HG03575 (cell line): ENCODE measurements at regions not wholly inside any gene's neighbourhood (a gene's known extent, or its start where the extent isn't known, plus 50 kb on each side); places are given as distances from the start of the nearest gene placed in this dataset.
"Not testable (repeated sequence)": the region's sequence is repeated elsewhere in the genome, so short reads cannot be mapped to it uniquely, and the experiment has no call there.

ENCODE experiments used
- ATAC-seq: cut with Tn5 transposase; IDR thresholded peaks from one replicate; pipeline ENCODE4 v1.9.1; 2021; ENCODE audit not compliant: unreplicated experiment, insufficient number of reproducible peaks, low FRiP score; ENCODE audit errors: extremely low read depth

DNA sequence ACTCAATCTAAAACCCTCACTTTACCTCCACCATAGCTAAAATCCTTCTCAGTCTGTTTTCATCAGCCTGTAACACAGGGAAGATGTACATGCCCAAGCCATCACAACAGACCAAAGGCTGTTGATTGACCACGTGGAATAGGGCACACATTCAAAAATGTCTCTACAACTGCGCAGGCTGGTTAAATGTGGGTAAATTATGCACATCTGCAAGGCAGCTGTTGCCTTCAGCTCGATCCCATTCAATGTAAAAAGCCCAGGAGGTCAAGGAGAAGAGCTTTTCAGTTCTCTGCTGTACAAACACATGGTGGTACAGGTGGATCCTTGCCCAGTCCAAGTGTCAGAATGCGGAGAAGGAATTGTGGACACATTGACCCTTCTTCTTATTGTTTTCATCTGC is 354.0 kb downstream of the FLRT2 start:
- no peak for ATAC-seq

DNA sequence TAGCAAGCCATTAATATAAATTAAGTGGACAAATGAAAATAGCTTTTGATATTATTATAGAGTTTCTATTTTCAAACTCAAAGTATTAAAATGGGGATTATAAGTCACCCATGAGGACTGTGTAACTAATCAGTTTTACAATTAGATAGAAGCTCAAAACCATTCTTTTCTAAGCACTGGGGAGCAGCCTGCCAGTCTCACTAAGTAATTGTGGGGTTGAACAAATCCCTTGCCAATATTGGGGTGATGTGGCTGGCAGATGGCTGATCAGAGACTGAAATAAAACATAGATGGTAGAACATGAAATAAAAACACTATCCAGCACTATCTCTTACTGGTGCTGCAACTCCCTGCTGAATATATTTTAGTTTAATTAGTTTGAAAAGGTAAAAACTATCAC is 353.2 kb downstream of the FLRT2 start:
- ATAC-seq = no peak

DNA sequence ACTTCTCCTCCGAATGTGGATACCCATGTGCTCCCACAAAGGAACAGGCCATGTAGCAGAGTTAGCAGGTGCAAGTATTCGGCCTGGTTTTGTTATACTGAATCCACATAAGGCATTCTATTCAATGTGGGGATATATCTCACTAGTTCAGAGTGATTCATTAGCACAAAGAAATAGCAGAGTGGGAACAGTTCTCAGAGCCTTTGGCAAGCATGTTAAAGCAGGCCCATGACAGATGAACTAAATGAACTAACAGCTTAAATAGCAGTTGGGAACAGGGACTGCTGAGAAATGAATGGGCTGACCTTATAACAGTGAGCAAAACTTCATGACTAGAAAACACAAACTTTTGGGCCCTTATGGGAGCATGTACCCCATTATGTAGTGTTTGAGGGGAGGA is 352.0 kb downstream of the FLRT2 start:
- no peak for ATAC-seq

DNA sequence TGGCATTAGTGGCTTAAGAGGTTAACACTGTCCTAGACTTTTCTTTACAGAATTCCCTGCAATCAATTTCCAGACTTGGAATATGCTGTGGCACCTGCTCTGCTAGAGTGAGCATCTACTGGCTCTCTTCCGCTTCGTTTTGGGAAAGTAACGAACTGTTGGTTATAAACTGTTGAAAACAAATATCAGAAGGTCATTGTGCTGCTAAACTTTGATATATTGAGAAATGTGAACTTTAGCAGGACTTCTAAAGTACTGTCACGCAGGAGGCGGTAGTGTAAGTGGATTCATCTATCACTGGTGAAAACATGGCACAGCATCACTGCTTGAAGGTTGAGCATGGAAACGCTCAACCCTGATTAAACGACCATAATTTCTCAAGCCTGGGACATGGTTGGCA is 348.9 kb downstream of the FLRT2 start:
- ATAC-seq = no peak

DNA sequence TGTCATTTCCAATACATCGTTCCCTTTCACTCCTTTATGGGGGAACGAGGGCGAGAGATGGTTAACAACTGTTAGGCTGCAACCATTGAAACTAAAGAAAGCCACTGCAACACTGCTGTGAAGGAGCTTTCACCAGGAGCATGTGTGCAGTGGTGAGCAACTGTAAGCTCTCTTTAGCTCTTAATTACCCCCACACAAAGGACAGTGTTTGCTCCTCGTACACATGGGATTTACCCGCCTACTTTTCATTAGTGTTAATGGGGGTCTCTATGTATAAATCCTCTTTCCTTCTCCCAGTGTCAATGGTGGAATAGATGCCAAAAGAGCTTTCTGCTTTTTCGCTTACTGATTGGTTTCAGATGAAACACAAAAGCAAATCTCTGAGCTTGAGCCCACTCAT is 343.1 kb downstream of the FLRT2 start:
- ATAC-seq = no peak

DNA sequence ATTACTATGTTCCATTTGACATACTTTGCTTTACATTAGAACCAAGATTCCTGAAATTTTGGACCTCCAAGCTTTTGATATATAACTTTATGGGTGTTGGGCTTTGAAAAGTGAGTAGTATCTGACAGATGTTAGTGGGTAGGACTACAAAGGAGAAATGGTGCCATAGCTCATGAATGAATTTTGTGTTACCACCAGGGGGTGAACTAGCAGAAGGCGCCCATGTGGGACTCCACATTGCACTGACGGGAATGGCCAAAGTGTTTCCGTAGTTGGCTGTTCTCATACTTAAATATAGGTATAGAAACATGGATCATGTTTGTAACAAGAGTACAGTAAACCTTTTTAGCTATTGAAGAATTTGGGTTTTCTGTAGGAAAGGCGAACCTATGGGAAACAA is 337.5 kb downstream of the FLRT2 start:
- no peak for ATAC-seq

DNA sequence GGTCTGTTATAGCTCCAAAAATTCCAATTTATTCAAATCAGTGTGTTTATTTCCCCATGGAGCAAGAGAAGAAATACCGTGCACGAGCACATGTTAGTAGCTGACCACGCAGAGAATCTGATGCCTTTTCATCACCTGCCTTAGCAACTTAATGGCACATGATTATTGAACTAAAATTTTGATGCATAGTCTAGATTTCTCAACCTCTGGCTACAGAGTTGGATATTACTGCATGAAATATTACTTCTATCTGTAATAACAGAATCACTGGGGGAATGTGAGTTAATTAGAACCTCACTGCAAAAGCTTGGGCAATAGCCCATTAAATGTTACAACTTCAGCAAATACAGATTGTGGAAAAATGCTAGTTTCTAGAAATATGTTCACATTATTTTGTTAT is 335.8 kb downstream of the FLRT2 start:
- no peak for ATAC-seq

DNA sequence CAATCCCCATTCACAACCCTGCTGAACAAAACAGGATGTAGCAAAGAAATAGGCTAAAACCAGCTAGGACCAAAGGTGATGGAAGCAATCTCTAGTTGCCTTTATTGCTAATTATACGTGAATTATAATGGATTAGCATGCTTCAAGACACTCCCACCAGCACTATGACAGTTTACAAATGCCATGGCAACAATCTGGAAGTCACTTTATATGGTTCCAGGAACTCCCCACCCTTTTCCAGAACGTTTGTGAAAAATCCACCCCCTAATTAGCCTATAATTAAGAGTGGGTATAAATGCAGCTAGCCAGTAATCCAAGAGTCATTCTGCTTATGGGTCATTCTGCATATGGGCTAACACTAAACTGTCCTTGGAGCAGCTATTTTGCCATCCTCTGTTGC is 328.7 kb downstream of the FLRT2 start:
- no peak for ATAC-seq

DNA sequence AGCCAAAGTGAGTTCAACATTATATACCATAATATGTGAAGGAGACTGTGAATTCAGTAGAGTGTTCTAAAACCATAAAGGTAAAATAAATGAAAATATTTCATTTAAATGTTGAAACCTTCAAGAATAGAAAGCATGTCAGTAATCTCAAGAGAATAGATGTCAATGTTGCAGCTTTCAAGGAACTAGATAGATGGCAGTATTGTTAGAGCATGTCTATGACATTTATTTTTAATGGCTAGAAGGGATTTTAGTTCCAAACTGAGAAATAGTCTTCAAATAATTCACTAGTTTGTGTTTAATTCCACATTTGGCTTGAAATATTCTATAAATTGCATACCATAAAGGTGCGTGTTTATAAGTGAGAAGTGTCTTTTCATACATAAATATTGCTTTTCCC is 326.5 kb downstream of the FLRT2 start:
- no peak for ATAC-seq

DNA sequence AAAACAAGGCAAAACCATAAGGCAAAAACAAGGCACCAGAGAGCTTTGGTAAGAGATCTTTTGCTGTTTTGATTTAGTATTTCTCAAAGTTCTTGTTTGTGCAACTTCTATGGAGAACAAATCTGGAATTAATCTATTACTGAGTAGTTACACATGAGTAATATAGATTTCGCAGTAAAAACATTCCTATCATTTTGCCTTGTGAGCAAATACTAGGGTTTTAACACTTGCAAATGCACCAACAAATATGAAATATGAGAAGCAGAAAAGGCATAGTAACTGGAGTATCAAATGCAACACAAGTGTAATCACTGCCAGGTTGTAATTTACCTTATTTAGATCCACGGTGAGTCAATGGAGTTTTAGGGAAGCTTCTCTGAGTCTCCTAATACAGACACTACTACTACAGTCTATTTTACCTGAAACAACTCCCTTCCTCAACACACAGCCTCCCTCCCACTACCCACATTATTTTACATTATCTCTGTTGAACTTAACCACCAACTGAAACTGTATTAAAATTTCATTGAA is 324.1 kb downstream of the FLRT2 start:
- no peak for ATAC-seq

DNA sequence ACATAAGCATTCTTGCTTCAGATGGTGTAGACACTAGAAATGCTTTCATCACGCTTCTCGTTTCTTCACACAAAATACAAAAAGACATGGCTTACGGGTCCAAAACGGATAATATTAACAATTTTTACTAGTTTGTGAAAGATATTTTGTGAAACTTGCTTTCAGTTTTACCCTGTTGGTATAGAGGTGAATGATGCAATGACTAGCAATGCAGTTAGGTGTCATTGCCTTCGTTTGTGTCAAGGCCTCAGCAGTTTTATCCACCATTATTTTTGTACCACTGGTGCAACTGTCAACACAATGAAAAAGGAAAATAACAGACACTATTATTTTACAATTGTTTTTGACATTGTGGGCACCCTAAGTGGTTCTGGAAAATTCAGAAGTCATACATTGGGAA is 323.0 kb downstream of the FLRT2 start:
- no peak for ATAC-seq

DNA sequence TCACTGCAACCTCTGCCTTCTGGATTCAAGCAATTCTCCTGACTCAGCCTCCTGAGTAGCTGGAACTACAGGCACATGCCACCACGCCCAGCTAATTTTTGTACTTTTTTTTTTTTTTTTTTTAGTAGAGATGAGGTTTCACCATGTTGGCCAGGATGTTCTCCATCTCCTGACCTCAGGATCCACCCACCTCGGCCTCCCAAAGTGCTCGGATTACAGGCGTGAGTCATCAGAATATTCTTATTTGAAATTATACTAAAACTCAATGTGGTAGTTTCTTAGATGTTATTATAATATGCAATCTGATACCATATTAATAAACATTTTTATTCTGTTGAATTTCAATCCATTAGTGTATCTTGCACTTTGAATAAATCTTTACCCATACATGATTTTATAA is 322.2 kb downstream of the FLRT2 start:
- not testable (repeated sequence) for ATAC-seq

DNA sequence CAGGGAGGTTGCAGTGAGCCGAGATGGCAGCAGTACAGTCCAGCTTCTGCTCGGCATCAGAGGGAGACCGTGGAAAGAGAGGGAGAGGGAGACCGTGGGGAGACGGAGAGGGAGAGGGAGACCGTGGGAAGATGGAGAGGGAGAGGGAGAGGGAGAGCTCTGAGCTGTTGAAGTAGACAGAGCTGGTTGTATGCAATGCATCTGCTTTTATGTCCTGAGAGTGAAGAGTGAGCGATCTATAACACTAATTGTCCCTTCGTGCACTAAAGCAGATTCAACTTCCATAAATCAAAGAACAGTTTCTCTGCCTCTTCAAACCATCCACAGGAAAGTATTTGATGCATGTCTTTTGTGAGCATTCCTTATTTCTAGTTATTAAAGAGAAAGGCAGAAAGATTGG is 300.6 kb downstream of the FLRT2 start:
- ATAC-seq = not testable (repeated sequence)

DNA sequence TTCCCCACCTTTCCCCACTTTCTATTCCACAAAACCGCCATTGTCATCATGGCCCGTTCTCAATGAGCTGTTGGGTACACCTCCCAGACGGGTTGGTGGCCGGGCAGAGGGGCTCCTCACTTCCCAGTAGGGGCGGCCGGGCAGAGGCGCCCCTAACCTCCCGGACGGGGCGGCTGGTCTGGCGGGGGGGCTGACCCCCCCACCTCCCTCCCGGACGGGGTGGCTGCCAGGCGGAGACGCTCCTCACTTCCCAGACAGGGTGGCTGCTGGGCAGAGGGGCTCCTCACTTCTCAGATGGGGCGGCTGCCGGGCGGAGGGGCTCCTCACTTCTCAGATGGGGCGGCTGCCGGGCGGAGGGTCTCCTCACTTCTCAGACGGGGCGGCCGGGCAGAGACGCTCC is 299.7 kb downstream of the FLRT2 start:
- ATAC-seq = not testable (repeated sequence)

DNA sequence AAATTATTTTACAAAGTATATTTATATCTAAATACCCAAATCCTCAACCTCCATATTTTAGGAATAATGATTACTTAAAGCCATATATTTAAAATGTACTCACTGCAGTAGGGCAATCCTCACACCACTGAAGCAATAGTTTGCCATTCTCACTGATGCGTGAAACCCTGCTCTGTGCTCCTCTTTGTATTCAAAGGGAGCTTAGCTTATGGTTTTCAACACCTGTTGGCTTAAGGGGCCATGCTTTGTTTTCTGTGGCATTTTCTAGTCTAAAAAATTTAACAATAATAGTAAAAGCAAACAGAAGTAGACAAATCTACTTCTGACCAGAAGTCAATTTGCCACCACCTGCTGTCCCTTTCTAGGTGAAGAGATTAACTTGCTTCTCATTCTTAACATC is 294.6 kb downstream of the FLRT2 start:
- ATAC-seq = no peak

DNA sequence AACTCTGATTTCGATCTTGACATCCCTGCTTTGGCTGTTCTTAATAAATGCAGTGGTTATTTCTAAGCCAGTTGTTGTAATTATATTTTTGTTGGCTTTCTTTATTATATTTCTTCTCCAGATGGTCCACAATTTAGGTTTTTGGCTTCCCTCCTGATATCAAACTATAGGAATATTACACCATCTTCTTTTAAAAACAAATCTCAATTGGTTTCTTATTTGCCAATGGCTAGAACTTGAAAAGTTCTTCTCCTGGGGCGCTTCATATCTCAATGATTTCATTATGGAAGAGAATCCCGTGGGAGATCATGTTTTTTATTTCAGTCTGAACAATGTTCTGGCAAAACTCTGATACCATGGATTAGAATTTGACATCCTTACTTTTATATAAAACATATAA is 292.3 kb downstream of the FLRT2 start:
- no peak for ATAC-seq

DNA sequence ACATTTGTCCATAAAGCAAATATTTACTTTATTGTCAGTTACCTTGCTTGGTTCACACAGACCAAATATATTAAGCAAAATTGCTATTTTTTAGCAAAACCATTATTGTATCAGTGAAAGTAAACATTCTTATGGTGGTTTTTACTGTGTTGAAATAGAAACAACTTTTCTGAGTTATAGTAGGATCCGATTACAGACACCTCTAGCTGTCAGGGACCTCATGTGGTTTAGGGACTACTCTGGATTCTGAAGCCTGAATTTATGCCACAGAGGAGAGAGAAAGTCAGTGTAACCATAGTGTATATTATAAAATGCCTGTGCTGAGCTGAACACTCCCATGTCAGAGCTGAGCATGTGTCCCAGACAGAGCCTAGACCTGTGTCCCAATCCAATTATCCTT is 287.5 kb downstream of the FLRT2 start:
- ATAC-seq = no peak

DNA sequence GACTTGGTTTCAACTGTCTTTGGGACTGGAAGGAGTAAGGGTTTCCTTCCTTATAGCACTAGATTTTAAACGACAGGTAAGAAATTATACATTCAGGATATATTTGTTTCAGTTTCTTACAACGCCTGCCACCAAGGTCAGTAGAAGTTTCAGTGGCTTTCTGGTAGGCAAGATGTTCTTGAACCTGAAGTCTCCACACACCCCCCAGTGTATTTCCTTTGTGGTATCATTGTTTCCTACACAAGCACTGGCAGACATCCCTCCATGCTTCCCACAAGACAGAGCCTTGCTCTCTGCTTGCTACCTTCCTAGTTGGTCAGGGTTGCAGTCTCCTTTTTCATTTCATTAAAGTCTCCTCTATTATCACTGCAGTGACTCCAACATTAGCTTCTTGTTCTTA is 283.1 kb downstream of the FLRT2 start:
- no peak for ATAC-seq

DNA sequence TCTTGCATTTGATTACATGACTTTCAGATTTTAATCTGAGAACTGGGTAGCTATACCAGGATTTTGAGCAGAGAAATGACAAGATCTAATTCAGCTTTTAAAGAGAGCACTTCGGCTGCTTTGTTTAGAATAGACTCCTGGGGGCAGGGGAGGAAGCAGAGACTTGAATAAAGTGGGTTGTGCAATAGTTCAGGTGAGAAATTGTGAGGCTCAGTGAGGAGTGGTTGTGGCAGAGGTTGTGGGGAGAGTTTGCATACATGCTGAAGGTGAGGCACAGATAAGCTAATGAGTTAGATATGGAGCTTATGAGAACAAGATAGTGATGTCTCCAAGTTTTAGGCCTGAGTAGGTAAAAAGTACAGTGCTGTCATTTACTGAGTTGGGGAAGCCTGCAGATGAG is 281.4 kb downstream of the FLRT2 start:
- ATAC-seq = no peak

DNA sequence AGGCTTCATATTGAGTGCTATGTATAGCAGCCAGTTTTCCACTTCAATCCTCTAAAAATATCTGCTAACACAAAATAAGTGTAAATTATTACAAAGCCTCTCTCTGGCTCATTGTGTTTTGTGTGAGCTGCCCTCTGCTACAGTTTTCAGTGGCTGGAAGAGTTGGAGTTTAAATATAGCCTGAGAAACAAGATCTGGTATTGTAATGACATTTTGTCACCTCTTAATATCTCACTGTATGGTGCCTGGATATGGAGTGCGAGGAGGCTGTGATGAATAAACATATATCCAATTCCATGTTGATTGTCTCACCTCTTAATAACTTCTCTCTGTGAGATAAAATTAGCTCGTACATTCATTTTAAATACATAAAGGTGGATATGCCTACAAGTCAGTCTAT is 269.7 kb downstream of the FLRT2 start:
- no peak for ATAC-seq

DNA sequence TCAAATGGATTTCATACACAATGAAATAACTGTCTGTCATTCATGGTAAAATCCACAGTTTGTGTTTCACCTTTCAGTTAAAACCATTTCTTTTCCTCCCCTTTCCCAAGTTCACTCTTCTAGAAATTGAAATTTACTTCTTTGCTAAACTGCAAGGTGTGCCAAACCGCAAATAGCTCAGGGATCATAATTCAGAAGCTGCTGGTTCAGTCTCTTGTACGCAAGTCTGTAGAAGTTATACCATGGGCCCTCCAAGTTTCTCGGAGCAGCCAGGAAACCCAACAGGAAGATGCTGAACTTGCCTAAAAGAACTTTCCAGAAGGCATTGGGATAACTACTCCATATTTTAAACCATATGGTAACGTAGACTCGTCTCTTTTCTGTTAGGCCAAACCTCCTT is 268.9 kb downstream of the FLRT2 start:
- no peak for ATAC-seq

DNA sequence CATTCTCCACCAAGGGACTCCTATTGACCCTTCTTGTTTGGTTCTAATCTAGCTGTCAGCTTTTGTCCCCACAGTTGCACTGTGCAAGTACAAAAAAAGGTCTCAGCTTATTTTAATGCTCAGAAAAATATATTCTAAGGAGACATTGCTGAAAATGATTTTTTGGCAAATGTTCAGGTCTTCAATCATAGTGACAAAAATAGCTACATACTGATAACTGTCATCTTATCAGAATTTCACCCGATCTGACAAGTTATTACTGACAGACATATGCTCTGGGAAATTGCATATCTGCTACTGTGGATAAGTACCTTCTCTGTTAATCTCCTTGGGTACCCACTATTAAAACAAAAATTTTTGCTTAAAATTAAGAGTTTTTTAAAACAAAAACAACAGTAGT is 263.6 kb downstream of the FLRT2 start:
- ATAC-seq = no peak
